Central memory CD8-positive, alpha-beta T cell (primary cell): ENCODE measurements at regions not wholly inside any gene's neighbourhood (a gene's known extent, or its start where the extent isn't known, plus 50 kb on each side); places are given as distances from the start of the nearest gene placed in this dataset.

ENCODE experiments used
- ATAC-seq: fragments of 150-1000 bp; cut with Tn5 transposase; replicated peaks from 2 replicates; pipeline ENCODE4 v1.10.0; 2022; ENCODE audit warnings: mild to moderate bottlenecking, moderate FRiP score, moderate number of reproducible peaks; ENCODE audit not compliant: poor library complexity, severe bottlenecking; ENCODE audit errors: extremely low read depth
- DNase-seq, 2 donors: peaks; one replicate each; pipeline ENCODE4 v3.0.0; 2021; ENCODE audit warnings: low spot score in 2 of 2
- H3K27ac Mint-ChIP-seq: one replicate; pipeline ENCODE4 v1.8.0; 2022; ENCODE audit warnings: low read depth, mild to moderate bottlenecking, moderate library complexity, mixed read lengths
- H3K27me3 Mint-ChIP-seq: one replicate; pipeline ENCODE4 v1.8.0; 2022; ENCODE audit warnings: mixed read lengths
- H3K36me3 Mint-ChIP-seq: one replicate; pipeline ENCODE4 v1.8.0; 2022; ENCODE audit warnings: mild to moderate bottlenecking, moderate library complexity, mixed read lengths; ENCODE audit not compliant: insufficient read depth
- H3K4me1 Mint-ChIP-seq: one replicate; pipeline ENCODE4 v1.8.0; 2022; ENCODE audit warnings: mixed read lengths
- H3K4me3 Mint-ChIP-seq: one replicate; pipeline ENCODE4 v1.8.0; 2022; ENCODE audit warnings: mild to moderate bottlenecking, moderate library complexity, mixed read lengths
- H3K9me3 Mint-ChIP-seq: one replicate; pipeline ENCODE4 v1.8.0; 2022; ENCODE audit warnings: mixed read lengths

DNA sequence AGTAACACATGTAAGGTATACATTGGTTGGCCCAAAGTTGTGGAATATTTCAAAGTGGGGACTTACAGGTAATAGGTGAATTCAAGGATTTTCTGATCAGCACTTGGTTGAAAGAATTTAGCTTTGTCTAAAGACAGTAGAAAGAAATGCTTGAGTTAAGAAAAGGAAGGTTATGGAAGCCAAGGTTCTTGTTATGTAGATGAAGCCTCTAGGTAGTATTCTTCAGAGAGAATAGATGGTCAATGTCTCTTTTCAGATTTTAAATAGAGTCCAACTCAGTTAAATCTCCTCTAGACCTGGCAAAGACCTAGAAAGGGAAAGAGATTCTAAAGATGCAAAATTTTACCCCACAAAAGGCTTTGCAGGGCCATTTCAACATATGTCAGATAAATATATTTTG lies 157.4 kb downstream of the ANKRD30B start:
- H3K27me3 Mint-ChIP-seq: no peaks in the 10 kb centered on the region
- ATAC-seq (no peak), DNase-seq (no peak)
- H3K4me3 Mint-ChIP-seq: no peak overlapping the region
- no peaks in the 10 kb centered on the region for H3K36me3 Mint-ChIP-seq
- no peaks in the 10 kb centered on the region for H3K4me1 Mint-ChIP-seq
- no peaks in the 10 kb centered on the region for H3K9me3 Mint-ChIP-seq
- H3K27ac Mint-ChIP-seq: no peak overlapping the region

DNA sequence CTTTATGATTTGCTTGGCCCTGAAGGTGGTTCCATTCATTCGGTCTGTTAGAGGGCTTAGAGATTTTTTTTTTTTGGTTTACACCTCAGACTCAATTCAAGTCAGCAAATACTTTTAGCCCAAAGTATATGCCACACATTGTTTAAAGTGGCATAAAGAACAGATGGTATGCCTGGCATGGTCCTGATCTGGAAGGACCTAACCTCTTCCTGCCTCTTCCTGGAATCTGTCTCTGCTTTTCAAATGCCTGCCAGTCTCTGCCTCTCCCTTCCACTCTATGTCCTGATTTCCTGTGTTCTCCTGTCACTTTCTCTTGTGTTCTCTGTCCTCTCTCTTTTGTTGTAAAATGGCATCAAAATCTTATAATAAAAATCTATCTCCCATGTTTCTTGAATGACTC lies 158.0 kb downstream of the ANKRD30B start:
- ATAC-seq (no peak), DNase-seq (no peak)
- H3K4me3 Mint-ChIP-seq: no peak overlapping the region
- no peak overlapping the region for H3K27ac Mint-ChIP-seq
- H3K4me1 Mint-ChIP-seq: no peaks in the 10 kb centered on the region
- H3K27me3 Mint-ChIP-seq: no peaks in the 10 kb centered on the region
- H3K9me3 Mint-ChIP-seq: no peaks in the 10 kb centered on the region
- H3K36me3 Mint-ChIP-seq: no peaks in the 10 kb centered on the region

DNA sequence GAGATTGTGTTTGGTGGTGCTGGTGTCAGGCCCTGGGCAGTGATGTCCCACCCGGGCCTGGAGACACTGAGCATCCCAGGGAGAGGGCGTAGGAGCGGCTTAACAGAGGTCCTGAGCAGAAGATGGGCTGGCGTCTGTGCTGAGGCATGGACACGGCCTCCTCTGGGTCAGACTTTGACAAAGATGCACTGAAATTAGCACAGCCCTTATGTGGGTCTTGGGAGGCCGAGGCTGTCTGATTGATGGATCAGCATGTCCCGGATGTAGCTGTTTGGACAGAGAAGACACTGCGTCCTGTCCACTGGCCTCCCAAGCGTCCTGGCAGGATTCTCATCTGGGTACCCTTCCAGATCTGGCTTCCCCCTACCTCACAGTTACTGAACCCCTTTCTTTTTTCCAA lies 159.4 kb downstream of the ANKRD30B start:
- no peak for DNase-seq
- ATAC-seq: no peak
- Mint-ChIP-seq H3K4me3 (no peak overlapping the region), H3K27me3 (no peaks in the 10 kb centered on the region), H3K9me3 (no peaks in the 10 kb centered on the region), H3K36me3 (no peaks in the 10 kb centered on the region), H3K27ac (no peak overlapping the region), H3K4me1 (no peaks in the 10 kb centered on the region)

DNA sequence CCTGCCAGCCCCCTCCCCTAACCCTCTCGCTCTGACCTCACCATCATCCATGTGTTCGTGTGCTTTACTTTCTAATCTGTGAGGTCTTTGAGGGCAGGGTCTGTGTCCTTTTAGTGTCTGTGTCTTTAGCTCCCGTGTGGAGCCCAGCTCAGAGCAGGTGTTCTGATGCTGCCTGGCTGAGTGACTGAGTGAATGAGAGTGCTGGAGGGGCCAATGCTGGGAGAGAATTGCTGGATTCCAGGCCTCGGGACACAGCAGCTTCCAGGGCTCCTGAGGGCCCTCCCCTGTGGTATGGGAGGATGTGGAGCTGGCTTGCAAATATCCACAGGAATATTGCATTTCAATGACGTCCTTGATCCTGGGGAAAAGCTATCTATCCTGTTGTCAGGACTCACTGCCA lies 160.6 kb downstream of the ANKRD30B start:
- Mint-ChIP-seq H3K4me1 (no peaks in the 10 kb centered on the region), H3K27ac (no peak overlapping the region), H3K9me3 (no peaks in the 10 kb centered on the region), H3K27me3 (no peaks in the 10 kb centered on the region), H3K36me3 (no peaks in the 10 kb centered on the region), H3K4me3 (no peak overlapping the region)
- DNase-seq (no peak), ATAC-seq (no peak)

DNA sequence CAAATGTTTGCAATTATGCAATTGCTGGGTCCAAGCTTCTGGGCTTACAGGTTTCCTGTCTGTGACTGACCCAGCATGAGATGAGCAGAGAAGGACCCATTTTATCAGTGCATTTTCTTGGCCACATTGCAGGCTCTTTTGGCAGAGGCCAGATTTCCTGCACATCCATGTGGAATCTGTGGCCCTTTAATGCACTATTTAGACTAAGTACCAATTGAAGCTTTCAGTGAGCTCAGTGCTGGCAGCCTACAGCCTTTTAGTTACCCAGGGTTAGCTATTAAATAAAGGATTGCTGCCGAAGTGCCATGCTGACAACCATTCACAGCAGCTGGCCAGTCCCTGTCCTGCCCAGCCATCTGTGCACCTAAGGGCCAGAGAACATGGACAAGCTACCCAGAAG lies 165.0 kb downstream of the ANKRD30B start:
- Mint-ChIP-seq H3K4me1 (no peaks in the 10 kb centered on the region), H3K27ac (no peak overlapping the region), H3K4me3 (no peak overlapping the region), H3K9me3 (no peaks in the 10 kb centered on the region), H3K27me3 (peaks cover 25% of the 10 kb centered on the region), H3K36me3 (no peaks in the 10 kb centered on the region)
- DNase-seq (no peak), ATAC-seq (no peak)

DNA sequence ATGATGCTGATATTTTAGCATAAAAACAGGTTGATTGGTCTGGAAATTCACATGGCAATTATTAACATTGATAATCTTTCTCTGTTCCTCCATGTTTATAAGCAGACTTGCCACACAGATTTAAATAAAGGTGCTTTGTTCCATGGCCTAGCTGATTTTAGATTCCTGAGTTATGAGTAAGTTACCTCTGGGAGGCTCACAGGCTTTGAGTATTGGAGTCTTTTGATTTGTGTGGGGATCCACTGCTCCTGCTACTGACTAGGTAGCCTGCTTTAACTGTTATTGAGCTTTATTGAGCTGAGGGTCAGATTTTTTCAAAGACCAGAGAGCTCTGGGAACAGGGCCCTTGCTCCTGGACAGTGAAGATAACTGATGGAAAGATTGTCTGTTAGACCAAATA lies 166.1 kb downstream of the ANKRD30B start:
- ATAC-seq (no peak), DNase-seq (no peak)
- Mint-ChIP-seq H3K27ac (no peak overlapping the region), H3K4me1 (no peaks in the 10 kb centered on the region), H3K4me3 (no peak overlapping the region), H3K9me3 (no peaks in the 10 kb centered on the region), H3K27me3 (peaks cover 25% of the 10 kb centered on the region), H3K36me3 (no peaks in the 10 kb centered on the region)

DNA sequence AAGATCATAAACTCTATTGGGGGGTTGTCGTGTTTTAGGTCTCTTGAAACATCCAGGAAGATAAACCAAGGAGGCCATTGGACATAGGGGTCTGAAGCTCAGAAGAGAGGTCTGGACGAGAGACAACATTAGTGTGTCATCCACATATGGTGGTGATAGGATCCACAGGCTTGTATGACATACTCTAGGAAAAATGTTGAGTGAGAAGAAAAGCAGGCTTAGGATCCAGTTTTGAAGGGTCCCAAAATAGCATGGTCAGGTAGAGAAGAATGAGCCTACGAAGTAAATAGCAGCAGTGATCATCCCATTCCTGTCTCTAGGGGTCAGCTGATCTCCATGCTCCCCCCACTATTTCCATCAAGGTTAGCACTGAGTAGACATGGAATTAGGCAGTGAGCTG lies 166.8 kb downstream of the ANKRD30B start:
- Mint-ChIP-seq H3K9me3 (no peaks in the 10 kb centered on the region), H3K27ac (no peak overlapping the region), H3K27me3 (peaks cover 25% of the 10 kb centered on the region), H3K4me1 (no peaks in the 10 kb centered on the region), H3K4me3 (no peak overlapping the region), H3K36me3 (no peaks in the 10 kb centered on the region)
- DNase-seq (no peak), ATAC-seq (no peak)

DNA sequence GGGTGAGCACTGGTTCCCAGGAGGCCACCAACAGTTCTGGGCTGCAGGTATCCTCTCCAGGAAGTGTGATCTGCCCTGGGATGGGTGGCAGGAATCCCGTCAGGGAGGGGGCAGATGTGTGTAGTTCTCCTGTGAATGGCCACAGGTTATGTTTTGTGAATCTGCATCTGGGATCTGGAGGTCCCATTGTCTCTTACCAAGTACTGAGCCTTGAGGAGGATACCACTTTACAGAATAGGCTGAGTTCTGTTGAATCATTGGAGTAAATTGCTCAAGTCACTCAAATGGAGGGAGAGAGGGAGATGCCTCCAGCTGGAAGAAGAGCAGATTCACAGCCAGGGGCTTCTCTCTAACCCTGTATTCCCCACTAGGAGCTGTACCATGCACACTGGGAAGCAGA lies 168.2 kb downstream of the ANKRD30B start:
- Mint-ChIP-seq H3K4me1 (no peaks in the 10 kb centered on the region), H3K27me3 (peaks cover 25% of the 10 kb centered on the region), H3K4me3 (no peak overlapping the region), H3K36me3 (no peaks in the 10 kb centered on the region), H3K27ac (no peak overlapping the region), H3K9me3 (no peaks in the 10 kb centered on the region)
- DNase-seq: no peak
- no peak for ATAC-seq

DNA sequence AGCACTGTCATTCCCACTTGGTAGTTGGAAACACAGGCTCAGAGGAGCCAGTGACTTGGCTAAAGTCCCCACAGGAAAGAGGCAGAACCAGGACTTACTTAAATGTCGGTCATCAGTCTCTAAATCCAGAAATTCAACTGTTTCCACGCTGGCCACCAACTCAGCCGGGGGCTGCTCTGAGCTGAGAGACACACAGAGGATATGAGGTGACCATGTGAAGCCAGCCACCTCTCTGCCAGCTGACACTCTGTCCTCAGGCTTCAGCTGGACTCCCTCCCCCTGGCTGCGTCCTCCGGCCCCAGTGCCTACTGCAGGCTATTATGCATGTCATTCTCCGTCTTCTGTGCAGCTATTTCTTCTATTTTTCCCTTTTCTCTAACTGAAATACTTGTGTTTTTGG lies 168.9 kb downstream of the ANKRD30B start:
- H3K4me3 Mint-ChIP-seq: no peak overlapping the region
- no peaks in the 10 kb centered on the region for H3K36me3 Mint-ChIP-seq
- no peak overlapping the region for H3K27ac Mint-ChIP-seq
- no peaks in the 10 kb centered on the region for H3K4me1 Mint-ChIP-seq
- H3K9me3 Mint-ChIP-seq: no peaks in the 10 kb centered on the region
- H3K27me3 Mint-ChIP-seq: peaks cover 25% of the 10 kb centered on the region
- DNase-seq (no peak), ATAC-seq (no peak)

DNA sequence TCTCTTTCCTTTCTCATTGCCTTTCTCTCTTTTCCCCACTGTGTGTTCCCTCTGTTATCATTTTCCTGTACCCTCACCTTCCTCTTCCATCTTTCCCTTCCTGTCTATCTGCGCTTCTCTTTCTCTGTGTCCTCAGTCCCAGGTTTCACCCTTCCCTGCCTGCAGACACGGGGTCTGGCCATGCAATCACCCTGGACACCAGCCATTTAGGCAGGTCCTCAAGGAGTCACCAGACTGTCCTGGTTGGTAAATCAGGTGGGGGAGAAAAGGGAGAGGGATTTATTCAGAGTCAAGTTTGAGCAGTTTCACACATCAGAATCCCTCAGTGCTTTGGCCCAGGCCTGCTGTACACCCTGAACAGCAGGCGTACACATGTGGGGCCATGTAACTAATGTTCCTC lies 169.3 kb downstream of the ANKRD30B start:
- Mint-ChIP-seq H3K27me3 (peaks cover 25% of the 10 kb centered on the region), H3K9me3 (no peaks in the 10 kb centered on the region), H3K4me1 (no peaks in the 10 kb centered on the region), H3K36me3 (no peaks in the 10 kb centered on the region), H3K27ac (no peak overlapping the region), H3K4me3 (no peak overlapping the region)
- DNase-seq (no peak), ATAC-seq (no peak)

DNA sequence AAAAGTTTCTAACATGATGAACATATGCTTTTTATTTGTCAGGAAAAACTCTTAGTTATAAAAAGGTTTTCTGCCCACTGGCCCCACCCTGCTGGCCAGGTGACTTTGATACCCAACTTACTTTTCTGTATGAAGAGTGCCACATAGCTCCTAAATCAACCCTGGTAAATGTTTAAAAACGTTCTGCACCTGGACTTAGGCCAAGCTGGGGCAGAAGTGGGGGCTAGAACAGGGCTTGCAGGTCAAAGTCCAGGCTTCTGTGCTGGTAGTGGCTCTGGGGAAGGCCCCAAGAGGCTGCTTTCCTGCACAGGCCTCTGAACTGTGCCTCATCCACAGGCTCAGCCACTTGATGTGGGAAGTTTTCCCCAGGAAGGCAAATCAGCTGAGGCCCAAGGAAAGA lies 171.7 kb downstream of the ANKRD30B start:
- no peak overlapping the region for H3K27ac Mint-ChIP-seq
- no peak overlapping the region for H3K4me3 Mint-ChIP-seq
- H3K9me3 Mint-ChIP-seq: no peaks in the 10 kb centered on the region
- peaks cover 2% of the 10 kb centered on the region for H3K36me3 Mint-ChIP-seq
- no peak for ATAC-seq
- peaks cover 5% of the 10 kb centered on the region for H3K4me1 Mint-ChIP-seq
- no peak for DNase-seq
- peaks cover 16% of the 10 kb centered on the region for H3K27me3 Mint-ChIP-seq

DNA sequence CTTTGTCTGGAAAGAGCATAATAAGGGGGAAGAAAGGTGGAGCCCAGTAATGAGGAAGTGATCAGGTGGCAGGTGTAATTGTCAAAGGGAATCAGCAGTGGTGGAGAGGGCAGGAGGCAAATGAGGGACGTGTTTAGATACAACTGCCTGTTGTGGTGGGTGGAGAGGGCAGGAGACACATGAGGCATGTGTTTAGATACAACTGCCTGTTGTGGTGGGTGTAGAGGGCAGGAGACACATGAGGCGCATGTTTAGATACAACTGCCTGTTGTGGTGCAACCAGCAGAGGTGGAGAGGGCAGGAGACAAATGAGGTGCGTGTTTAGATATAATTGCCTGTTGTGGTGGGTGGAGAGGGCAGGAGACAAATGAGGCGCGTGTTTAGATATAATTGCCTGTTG lies 173.1 kb downstream of the ANKRD30B start:
- peaks cover 2% of the 10 kb centered on the region for H3K36me3 Mint-ChIP-seq
- peaks cover 14% of the 10 kb centered on the region for H3K4me1 Mint-ChIP-seq
- H3K27me3 Mint-ChIP-seq: peaks cover 12% of the 10 kb centered on the region
- ATAC-seq (no peak), DNase-seq (no peak)
- H3K4me3 Mint-ChIP-seq: no peak overlapping the region
- H3K9me3 Mint-ChIP-seq: no peaks in the 10 kb centered on the region
- no peak overlapping the region for H3K27ac Mint-ChIP-seq

DNA sequence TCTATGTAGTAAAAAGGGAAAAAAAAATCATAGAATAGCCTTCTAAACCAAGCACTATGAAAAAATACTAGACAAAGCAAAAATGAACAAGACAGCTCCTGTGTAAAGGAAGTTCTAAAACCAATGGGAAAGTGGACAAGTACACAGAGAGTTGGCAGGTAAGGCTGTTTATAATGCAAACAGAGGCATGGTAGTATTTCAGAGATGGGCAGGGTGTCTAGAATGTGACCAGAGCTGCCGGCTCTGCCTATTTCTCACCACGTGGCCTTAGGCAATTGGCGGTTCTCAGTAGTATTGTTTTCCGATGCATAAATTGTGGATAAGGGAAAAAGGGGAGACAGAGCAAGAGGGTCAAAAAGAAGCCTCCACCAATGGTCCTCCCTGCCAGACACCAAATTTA lies 173.6 kb downstream of the ANKRD30B start:
- Mint-ChIP-seq H3K4me1 (peaks cover 14% of the 10 kb centered on the region), H3K9me3 (no peaks in the 10 kb centered on the region)

DNA sequence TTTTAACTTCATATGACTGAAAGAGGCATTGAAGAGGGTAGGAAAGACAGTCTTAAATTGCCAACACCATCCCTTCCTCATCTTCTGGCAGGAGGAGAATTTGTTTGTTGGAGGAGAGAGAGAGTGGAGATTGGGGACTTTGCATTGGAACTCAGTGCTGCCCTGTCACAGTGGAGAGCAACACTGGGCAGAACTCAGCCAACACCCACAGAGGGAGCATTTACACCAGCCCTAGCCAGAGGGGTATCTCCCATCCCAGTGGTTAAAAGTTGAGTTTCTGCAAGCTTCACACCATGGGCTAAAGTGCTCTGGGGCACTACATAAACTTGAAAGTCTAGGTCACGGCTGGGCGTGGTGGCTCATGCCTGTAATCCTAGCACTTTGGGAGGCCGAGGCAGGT lies 174.1 kb downstream of the ANKRD30B start:
- H3K9me3 Mint-ChIP-seq: no peaks in the 10 kb centered on the region
- no peak overlapping the region for H3K27ac Mint-ChIP-seq
- no peak overlapping the region for H3K4me3 Mint-ChIP-seq
- peaks cover 7% of the 10 kb centered on the region for H3K27me3 Mint-ChIP-seq
- H3K36me3 Mint-ChIP-seq: peaks cover 2% of the 10 kb centered on the region
- peaks cover 14% of the 10 kb centered on the region for H3K4me1 Mint-ChIP-seq
- DNase-seq: no peak
- ATAC-seq: no peak

More for the DNA sequence above, 173.6 kb downstream of the ANKRD30B start:
- Mint-ChIP-seq H3K4me3 (no peak overlapping the region), H3K27me3 (peaks cover 12% of the 10 kb centered on the region), H3K36me3 (peaks cover 2% of the 10 kb centered on the region), H3K27ac (no peak overlapping the region)
- ATAC-seq (no peak), DNase-seq (no peak)
